Skin of body (tissue), 1 donor: ENCODE measurements at regions not wholly inside any gene's neighbourhood (a gene's known extent, or its start where the extent isn't known, plus 50 kb on each side); places are given as distances from the start of the nearest gene placed in this dataset.
"Not testable (repeated sequence)": the region's sequence is repeated elsewhere in the genome, so short reads cannot be mapped to it uniquely, and the experiment has no call there.

Experiments
- DNase-seq: peaks from one replicate; lab custom pipeline; 2025; lab: John Stamatoyannopoulos, UW

DNA sequence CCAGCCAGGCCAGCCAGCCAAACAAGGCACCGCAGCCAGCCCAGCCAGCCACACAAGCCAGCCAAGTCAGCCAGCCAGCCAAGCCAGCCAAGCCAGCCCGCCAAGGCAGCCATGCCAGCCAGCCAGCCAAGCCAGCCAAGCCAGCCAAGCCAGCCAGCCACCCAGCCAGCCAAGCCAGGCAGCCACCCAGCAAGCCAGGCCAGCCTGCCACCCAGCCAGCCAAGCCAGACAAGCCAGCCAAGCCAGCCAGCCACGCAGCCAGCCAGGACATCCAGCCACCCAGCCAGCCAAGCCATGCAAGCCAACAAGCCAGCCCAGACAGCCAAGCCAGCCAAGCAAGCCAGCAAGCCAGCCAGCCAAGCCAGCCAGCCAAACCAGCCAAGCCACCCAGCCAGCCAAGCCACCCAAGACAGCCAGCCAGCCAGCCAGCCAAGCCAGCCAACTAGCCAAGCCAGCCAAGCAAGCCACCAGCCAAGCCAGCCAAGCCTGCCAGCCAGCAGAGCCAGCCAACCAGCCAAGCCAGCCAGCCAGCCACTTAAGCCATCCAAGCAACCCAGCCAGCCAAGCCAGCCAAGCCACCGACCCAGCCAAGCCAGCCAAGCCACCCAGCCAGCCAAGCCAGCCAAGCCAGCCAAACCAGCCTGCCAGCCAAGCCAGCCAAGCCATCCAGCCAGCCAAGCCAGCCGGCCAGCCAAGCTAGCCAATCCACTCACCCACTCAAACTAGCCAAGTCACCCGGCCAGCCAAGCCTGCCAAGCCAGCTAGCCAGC lies 341.3 kb upstream of the PLGLB2 start:
- DNase-seq = not testable (repeated sequence)

DNA sequence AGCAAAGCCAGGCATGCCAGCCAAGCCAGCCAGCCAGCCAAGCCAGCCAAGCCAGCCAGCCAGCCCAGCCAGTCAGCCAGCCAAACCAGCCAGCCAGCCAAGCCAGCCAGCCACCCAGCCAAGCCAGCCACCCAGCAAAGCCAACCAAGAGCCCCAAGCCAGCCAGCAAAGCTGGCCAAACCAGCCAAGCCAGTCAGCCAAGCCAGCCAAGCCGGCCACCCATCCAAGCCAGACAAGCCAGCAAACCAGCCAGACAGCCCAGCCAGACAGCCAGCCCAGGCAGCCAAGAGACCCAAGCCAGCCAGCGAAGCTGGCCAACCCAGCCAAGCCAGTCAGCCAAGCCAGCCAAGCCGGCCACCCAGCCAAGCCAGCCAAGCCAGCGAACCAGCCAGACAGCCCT lies 338.3 kb upstream of the PLGLB2 start:
- DNase-seq = not testable (repeated sequence)

DNA sequence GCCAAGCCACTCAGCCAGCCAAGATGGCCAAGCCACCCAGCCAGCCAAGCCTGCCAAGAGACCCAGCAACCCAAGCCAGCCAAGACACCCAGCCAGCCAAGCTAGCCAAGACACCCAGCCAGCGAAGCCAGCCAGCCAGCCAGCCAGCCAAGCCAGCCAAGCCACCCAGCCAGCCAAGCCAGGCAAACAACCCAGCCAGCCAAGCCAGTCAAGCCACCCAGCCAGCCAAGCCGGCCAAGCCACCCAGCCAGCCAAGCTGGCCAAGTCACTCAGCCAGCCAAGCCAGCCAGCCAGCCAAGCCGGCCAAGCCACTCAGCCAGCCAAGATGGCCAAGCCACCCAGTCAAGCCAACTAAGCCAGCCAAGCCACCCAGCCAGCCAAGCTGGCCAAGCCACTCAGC lies 337.5 kb upstream of the PLGLB2 start:
- not testable (repeated sequence) for DNase-seq

GRCh38 chr2:87412036-87412820 lies 335.7 kb upstream of the PLGLB2 start:
- DNase-seq = not testable (repeated sequence)

DNA sequence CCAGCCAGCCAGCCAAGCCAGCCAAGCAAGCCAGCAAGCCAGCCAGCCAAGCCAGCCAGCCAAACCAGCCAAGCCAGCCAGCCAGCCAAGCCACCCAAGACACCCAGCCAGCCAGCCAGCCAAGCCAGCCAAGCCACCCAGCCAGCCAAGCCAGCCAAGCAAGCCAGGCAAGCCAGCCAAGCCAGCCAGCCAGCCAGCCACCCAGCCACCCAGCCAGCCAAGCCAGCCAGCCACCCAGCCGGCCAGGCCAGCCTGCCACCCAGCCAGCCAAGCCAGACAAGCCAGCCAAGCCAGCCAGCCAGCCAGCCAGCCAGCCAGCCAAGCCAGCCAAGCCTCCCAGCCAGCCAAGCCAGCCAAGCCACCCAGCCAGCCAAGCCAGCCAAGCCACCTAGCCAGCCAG lies 333.6 kb upstream of the PLGLB2 start:
- DNase-seq = not testable (repeated sequence)

- DNase-seq = not testable (repeated sequence)
Measured at GRCh38 chr2:87414795-87415570, 332.9 kb upstream of the PLGLB2 start.

DNA sequence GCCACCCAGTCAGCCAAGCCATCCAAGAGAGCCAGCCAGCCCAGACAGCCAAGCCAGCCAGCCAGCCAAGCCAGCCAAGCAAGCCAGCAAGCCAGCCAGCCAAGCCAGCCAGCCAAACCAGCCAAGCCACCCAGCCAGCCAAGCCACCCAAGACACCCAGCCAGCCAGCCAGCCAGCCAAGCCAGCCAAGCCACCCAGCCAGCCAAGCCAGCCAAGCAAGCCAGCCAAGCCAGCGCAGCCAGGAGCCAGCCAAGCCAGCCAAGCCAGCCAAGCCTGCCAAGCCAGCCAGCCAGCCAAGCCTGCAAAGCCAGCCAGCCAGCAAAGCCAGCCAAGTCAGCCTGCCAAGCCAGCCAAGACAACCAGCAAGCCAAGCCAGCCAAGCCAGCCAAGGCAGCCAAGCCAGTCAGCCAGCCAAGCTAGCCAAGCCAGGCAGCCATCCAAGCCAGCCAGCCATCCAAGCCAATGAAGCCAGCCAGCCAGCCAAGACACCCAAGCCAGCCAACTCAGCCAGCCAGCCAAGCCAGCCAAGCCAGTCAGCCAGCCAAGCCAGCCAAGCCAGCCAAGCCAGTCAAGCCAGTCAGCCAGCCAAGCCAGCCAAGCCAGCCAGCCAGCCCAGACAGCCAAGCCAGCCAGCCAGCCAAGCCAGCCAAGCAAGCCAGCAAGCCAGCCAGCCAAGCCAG lies 332.2 kb upstream of the PLGLB2 start:
- not testable (repeated sequence) for DNase-seq

DNA sequence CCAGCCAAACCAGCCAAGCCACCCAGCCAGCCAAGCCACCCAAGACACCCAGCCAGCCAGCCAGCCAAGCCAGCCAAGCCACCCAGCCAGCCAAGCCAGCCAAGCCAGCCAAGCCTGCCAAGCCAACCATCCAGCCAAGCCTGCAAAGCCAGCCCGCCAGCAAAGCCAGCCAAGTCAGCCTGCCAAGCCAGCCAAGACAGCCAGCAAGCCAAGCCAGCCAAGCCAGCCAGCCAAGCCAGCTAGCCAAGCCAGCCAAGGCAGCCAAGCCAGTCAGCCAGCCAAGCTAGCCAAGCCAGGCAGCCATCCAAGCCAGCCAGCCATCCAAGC lies 331.7 kb upstream of the PLGLB2 start:
- DNase-seq = not testable (repeated sequence)

DNA sequence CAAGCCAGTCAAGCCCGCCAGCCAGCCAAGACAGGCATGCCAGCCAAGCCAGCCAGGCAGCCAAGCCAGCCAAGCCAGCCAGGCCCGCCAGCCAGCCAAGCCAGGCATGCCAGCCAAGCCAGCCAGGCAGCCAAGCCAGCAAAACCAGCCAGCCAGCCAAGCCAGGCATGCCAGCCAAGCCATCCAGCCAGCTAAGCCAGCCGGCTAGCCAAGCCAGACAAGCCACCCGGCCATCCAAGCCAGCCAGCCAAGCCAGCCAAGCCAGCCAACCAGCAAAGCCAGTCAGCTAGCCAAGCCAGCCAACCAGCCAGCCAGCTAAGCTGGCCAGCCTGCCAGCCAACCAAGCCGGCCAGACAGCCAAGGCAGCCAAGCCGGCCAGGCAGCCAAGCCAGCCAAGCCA lies 330.7 kb upstream of the PLGLB2 start:
- not testable (repeated sequence) for DNase-seq

DNA sequence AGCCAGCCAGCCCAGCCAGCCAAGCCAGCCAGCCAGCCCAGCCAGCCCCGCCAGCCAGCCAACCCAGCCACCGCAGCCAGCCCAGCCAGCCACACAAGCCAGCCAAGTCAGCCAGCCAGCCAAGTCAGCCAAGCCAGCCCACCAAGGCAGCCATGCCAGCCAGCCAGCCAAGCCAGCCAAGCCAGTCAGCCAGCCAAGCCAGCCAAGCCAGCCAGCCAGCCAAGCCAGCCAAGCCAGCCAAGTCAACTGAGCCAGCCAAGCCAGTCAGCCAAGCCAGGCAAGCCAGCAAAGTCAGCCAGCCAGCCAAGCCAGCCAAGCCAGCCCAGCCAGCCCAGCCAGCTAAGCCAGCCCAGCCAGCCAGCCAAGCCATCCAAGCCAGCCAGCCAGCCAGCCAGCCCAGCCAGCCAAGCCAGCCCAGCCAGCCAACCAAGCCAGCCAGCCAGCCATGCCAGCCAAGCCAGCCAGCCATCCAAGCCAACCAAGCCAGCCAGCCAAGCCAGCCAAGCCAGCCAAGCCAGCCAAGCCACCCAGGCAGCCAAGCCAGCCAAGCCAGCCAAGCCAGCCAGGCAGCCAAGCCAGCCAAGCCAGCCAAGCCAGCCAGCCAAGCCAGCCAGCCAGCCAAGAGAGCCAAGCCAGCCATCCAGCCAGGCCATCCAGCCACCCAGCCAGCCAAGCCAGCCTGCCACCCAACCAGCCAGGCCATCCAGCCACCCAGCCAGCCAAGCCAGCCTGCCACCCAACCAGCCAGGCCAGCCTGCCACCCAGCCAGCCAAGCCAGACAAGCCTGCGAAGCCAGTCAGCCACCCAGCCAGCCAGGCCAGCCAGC lies 329.9 kb upstream of the PLGLB2 start:
- DNase-seq = not testable (repeated sequence)

GRCh38 chr2:87418823-87419822 lies 328.8 kb upstream of the PLGLB2 start:
- DNase-seq = not testable (repeated sequence)

DNA sequence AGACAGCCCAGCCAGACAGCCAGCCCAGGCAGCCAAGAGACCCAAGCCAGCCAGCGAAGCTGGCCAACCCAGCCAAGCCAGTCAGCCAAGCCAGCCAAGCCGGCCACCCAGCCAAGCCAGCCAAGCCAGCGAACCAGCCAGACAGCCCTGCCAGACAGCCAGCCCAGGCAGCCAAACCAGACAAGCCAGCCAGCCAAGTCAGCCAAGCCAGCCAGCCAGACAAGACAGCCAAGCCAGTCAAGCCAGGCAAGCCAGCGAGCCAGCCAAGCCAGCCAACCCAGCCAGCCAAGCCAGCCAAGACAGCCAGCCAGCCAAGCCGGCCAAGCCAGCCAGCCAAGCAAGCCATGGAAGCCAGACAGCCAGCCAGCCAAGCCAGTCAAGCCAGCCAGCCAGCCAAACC lies 327.9 kb upstream of the PLGLB2 start:
- DNase-seq = not testable (repeated sequence)

DNA sequence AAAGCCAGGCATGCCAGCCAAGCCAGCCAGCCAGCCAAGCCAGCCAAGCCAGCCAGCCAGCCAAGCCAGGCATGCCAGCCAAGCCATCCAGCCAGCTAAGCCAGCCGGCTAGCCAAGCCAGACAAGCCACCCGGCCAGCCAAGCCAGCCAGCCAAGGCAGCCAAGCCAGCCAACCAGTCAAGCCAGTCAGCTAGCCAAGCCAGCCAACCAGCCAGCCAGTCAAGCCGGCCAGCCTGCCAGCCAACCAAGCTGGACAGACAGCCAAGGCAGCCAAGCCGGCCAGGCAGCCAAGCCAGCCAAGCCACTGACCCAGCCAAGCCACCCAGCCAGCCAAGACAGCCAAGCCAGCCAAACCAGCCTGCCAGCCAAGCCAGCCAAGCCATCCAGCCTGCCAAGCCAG lies 326.9 kb upstream of the PLGLB2 start:
- not testable (repeated sequence) for DNase-seq

DNA sequence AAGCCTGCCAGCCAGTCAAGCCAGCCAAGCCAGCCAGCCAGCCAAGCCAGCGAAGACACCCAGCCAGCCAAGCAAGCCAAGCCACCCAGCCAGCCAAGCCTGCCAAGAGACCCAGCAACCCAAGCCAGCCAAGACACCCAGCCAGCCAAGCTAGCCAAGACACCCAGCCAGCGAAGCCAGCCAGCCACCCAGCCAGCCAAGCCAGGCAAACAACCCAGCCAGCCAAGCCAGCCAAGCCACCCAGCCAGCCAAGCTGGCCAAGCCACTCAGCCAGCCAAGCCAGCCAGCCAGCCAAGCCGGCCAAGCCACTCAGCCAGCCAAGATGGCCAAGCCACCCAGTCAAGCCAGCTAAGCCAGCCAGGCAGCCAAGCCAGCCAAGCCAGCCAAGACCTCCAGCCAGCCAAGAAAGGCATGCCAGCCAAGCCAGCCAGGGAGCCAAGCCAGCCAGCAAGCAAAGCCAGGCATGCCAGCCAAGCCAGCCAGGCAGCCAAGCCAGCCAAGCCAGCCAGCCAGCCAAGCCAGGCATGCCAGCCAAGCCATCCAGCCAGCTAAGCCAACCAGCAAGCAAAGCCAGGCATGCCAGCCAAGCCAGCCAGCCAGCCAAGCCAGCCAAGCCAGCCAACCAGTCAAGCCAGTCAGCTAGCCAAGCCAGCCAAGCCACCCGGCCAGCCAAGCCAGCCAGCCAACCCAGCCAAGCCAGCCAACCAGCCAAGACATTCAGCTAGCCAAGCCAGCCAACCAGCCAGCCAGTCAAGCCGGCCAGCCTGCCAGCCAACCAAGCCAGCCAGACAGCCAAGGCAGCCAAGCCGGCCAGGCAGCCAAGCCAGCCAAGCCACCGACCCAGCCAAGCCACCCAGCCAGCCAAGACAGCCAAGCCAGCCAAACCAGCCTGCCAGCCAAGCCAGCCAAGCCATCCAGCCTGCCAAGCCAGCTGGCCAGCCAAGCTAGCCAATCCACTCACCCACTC lies 323.8 kb upstream of the PLGLB2 start:
- DNase-seq = not testable (repeated sequence)

- not testable (repeated sequence) for DNase-seq
Measured at GRCh38 chr2:87424763-87425154, 323.1 kb upstream of the PLGLB2 start.

DNA sequence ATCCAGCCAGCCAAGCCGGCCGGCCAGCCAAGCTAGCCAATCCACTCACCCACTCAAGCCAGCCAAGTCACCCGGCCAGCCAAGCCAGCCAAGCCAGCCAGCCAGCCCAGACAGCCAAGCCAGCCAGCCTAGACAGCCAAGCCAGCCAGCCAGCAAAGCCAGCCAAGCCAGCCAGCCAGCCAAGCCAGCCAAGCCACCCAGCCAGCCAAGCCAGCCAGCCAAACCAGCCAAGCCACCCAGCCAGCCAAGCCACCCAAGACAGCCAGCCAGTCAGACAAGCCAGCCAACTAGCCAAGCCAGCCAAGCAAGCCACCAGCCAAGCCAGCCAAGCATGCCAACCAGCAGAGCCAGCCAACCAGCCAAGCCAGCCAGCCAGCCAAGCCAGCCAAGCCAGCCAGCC lies 322.7 kb upstream of the PLGLB2 start:
- DNase-seq = not testable (repeated sequence)

DNA sequence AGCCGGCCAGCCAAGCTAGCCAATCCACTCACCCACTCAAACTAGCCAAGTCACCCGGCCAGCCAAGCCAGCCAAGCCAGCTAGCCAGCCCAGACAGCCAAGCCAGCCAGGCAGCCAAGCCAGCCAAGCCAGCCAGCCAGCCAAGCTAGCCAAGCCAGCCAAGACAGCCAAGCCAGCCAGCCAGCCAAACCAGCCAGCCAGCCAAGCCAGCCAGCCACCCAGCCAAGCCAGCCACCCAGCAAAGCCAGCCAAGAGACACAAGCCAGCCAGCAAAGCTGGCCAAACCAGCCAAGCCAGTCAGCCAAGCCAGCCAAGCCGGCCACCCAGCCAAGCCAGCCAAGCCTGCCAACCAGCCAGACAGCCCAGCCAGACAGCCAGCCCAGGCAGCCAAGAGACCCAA lies 322.2 kb upstream of the PLGLB2 start:
- DNase-seq = not testable (repeated sequence)
